ENCODE measurements at regions not wholly inside any gene's neighbourhood (a gene's known extent, or its start where the extent isn't known, plus 50 kb on each side); places are given as distances from the start of the nearest gene placed in this dataset.

DNA sequence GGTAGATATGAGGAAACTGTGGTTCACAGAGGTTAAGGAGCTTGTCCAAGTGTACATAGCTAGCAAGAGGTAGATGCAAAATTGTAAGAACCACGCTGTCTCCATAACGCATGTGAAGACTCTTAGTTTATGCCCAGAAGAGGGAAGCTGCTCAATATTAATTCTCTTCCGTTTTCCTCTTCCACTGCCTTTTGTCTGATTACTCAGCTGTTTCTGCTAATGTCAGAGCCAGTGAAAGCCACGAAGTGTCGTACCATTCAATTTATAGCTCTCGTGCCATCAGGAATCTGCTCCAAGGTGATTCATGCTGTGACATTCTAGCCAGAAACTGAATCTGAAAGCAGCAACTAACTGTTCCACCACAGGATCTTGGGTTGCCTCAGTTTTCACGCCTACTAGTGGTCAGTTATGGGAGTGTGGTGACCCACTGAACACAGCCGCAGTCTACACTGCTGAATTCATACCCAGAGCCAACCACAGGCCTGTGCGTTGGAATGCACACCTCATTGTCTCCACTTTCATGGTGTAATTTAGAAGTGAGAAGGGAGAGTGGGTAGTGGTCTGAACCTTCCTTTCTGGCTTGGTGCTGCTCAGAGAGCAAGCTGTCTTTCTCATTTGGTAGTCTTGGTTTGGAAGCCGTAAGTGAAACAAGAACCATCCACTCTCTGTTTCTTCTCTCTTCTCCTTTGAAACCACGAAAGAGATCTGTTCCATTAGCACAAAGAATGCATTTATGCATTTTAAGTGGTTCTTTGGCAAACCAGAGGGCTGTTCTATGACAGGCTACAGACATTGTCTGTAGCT is 74.2 kb upstream of the NAP1L1 start:
- peak; percentile 68 for DNase-seq (ENCODE audit: low spot score)
- in situ Hi-C loops (cut with MboI; ENCODE audit: low pct_unique_long_range_greater_than_20kb, low sequenced_read_pairs, unreplicated experiment), result loop anchor here (10.0 kb wide), 1 partner anchor 84 kb away; no protein-coding TSS in a partner anchor
- peak; percentile 58 for TF ChIP-seq CTCF (IDR thresholded peaks at IDR 0.05; ENCODE audit: extremely low read depth, insufficient read depth, missing control alignments)

DNA sequence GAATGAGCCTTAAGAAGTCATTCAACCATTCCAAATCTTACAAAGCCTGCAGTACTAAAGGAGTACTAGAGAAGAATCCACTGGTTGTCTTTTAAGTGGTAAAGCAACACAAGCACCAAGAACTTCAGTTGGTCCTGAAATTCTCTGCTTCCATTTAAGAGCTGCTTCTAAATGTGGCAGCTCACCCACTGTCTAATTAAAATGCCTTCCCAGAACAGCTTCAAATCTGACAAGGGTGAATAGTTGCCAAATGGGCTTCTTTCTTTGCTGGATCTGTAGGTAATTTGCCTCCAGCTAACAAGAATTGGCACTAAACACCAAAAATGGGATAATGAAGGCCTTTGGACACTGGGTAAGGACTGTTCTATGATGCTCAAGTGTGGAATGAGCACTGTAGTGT is 72.2 kb upstream of the NAP1L1 start:
- no peak for TF ChIP-seq CTCF (IDR thresholded peaks at IDR 0.05; ENCODE audit: extremely low read depth, insufficient read depth, missing control alignments)
- in situ Hi-C loops (cut with MboI; ENCODE audit: low pct_unique_long_range_greater_than_20kb, low sequenced_read_pairs, unreplicated experiment), result loop anchor here (10.0 kb wide), 1 partner anchor 82 kb away; no protein-coding TSS in a partner anchor

GRCh38 chr12:76156314-76156713 is 71.8 kb upstream of the NAP1L1 start:
- in situ Hi-C loops (cut with MboI; ENCODE audit: low pct_unique_long_range_greater_than_20kb, low sequenced_read_pairs, unreplicated experiment), result loop anchor here (10.0 kb wide), 1 partner anchor 82 kb away; no protein-coding TSS in a partner anchor
- no peak for TF ChIP-seq CTCF (IDR thresholded peaks at IDR 0.05; ENCODE audit: extremely low read depth, insufficient read depth, missing control alignments)
- no peak for DNase-seq (ENCODE audit: low spot score)

More for the DNA sequence above, 72.2 kb upstream of the NAP1L1 start:
- DNase-seq (ENCODE audit: low spot score), result no peak

GRCh38 chr12:76155157-76155670 is 70.7 kb upstream of the NAP1L1 start:
- in situ Hi-C loops (cut with MboI; ENCODE audit: low pct_unique_long_range_greater_than_20kb, low sequenced_read_pairs, unreplicated experiment), result loop anchor here (10.0 kb wide), 1 partner anchor 80 kb away; no protein-coding TSS in a partner anchor
- DNase-seq (ENCODE audit: low spot score), result no peak
- TF ChIP-seq CTCF (IDR thresholded peaks at IDR 0.05; ENCODE audit: extremely low read depth, insufficient read depth, missing control alignments), result no peak

- in situ Hi-C loops (cut with MboI; ENCODE audit: low pct_unique_long_range_greater_than_20kb, low sequenced_read_pairs, unreplicated experiment), result loop anchor here (10.0 kb wide), 1 partner anchor 79 kb away; no protein-coding TSS in a partner anchor
- TF ChIP-seq CTCF (IDR thresholded peaks at IDR 0.05; ENCODE audit: extremely low read depth, insufficient read depth, missing control alignments), result no peak
- DNase-seq (ENCODE audit: low spot score), result no peak
Measured at GRCh38 chr12:76153616-76154015, 69.1 kb upstream of the NAP1L1 start.

- in situ Hi-C loops (cut with MboI; ENCODE audit: low pct_unique_long_range_greater_than_20kb, low sequenced_read_pairs, unreplicated experiment), result loop anchor here (10.0 kb wide), 1 partner anchor 77 kb away; no protein-coding TSS in a partner anchor
- no peak for TF ChIP-seq CTCF (IDR thresholded peaks at IDR 0.05; ENCODE audit: extremely low read depth, insufficient read depth, missing control alignments)
- peak; percentile 40 for DNase-seq (ENCODE audit: low spot score)
Measured at GRCh38 chr12:76152181-76152807, 67.8 kb upstream of the NAP1L1 start.
